Natural killer cell (primary cell): ENCODE measurements at regions not wholly inside any gene's neighbourhood (a gene's known extent, or its start where the extent isn't known, plus 50 kb on each side); places are given as distances from the start of the nearest gene placed in this dataset.

ENCODE experiments used
- ATAC-seq, 3 donors: fragments of 150-1000 bp in 2 of 3; fragments of 200-7000 bp in 1 of 3; cut with Tn5 transposase; 1 replicate in 1 of 3; 2 replicates in 2 of 3; pipeline ENCODE4 v1.10.0; 2021; ENCODE audit warnings: mild to moderate bottlenecking in 2 of 3, moderate library complexity in 2 of 3
- DNase-seq, 2 donors: peaks; one replicate each; pipeline versions ENCODE4 v3.0.0 to v3.0.0-alpha.2; 2013 to 2021; ENCODE audit warnings: mixed read lengths in 1 of 2
- H3K27ac ChIP-seq: one replicate; pipeline ENCODE4 v1.5.1; 2013; ENCODE audit warnings: mild to moderate bottlenecking, low read length
- H3K27me3 ChIP-seq: one replicate; pipeline ENCODE4 v1.6.1; 2013; ENCODE audit warnings: low read length; ENCODE audit not compliant: control insufficient read depth, insufficient read depth
- H3K36me3 ChIP-seq: one replicate; pipeline ENCODE4 v1.6.1; 2013; ENCODE audit warnings: low read length; ENCODE audit not compliant: control insufficient read depth, insufficient read depth
- H3K4me1 ChIP-seq: one replicate; pipeline ENCODE4 v1.6.1; 2013; ENCODE audit warnings: low read length; ENCODE audit not compliant: control insufficient read depth, insufficient read depth
- H3K4me3 ChIP-seq: one replicate; pipeline ENCODE4 v1.5.1; 2013; ENCODE audit warnings: low read length
- H3K9me3 ChIP-seq: one replicate; pipeline ENCODE4 v1.6.1; 2013; ENCODE audit warnings: low read length; ENCODE audit not compliant: control insufficient read depth, insufficient read depth
- H3K27ac Mint-ChIP-seq, 2 donors: one replicate each; pipeline ENCODE4 v1.8.0; 2022; ENCODE audit warnings: mild to moderate bottlenecking in 2 of 2, mixed read lengths in 2 of 2, moderate library complexity in 1 of 2
- H3K27me3 Mint-ChIP-seq, 2 donors: one replicate each; pipeline ENCODE4 v1.8.0; 2022; ENCODE audit warnings: low read depth in 2 of 2, mixed read lengths in 2 of 2
- H3K36me3 Mint-ChIP-seq: one replicate; pipeline ENCODE4 v1.8.0; 2022; ENCODE audit warnings: mixed read lengths
- H3K4me1 Mint-ChIP-seq, 2 donors: one replicate each; pipeline ENCODE4 v1.8.0; 2022; ENCODE audit warnings: mixed read lengths in 2 of 2
- H3K4me3 Mint-ChIP-seq: one replicate; pipeline ENCODE4 v1.8.0; 2022; ENCODE audit warnings: mild to moderate bottlenecking, moderate library complexity, mixed read lengths
- H3K9me3 Mint-ChIP-seq, 2 donors: one replicate each; pipeline ENCODE4 v1.8.0; 2022; ENCODE audit warnings: mixed read lengths in 2 of 2
- CTCF ChIP-seq: fragments of 200-600 bp; IDR thresholded peaks from one replicate; pipeline ENCODE4 v1.8.0; 2022; ENCODE audit warnings: antibody characterized with exemption
- WGBS: methylation state at CpG from one replicate; pipeline ENCODE4 v1.1.7; 2013; ENCODE audit warnings: missing lambda C conversion rate; ENCODE audit not compliant: insufficient coverage; 5-methylcytosine and 5-hydroxymethylcytosine counted together
- intact Hi-C: fragments of 100-400 bp; cut with micrococcal nuclease; formaldehyde crosslinking; loops from one replicate; pipeline ENCODE4 v1.14.2; 2022

- no peaks in the 10 kb centered on the region for H3K4me1 Mint-ChIP-seq
- peaks cover 23% of the 10 kb centered on the region for H3K9me3 ChIP-seq
- no peak overlapping the region for H3K27ac Mint-ChIP-seq
- H3K4me3 Mint-ChIP-seq = no peak overlapping the region
- peaks cover 29% of the 10 kb centered on the region for H3K36me3 Mint-ChIP-seq
- no peak for TF ChIP-seq CTCF
- peaks cover 20 to 31% of the 10 kb centered on the region in 2 donors for H3K27me3 Mint-ChIP-seq
- H3K27ac ChIP-seq = no peak overlapping the region
- DNase-seq (no peak), ATAC-seq (no peak)
- no peaks in the 10 kb centered on the region for H3K27me3 ChIP-seq
- WGBS = 69% methylated on average over 4 of the region's 4 CpGs
- no peak overlapping the region for H3K4me3 ChIP-seq
- intact Hi-C loops = no loop called here
- H3K9me3 Mint-ChIP-seq = peaks cover 2 to 3% of the 10 kb centered on the region in 2 donors
- no peaks in the 10 kb centered on the region for H3K36me3 ChIP-seq
- no peaks in the 10 kb centered on the region for H3K4me1 ChIP-seq
These were observed 157.0 kb upstream of the OLIG3 start for GRCh38 chr6:137651178-137651577.

- no peak overlapping the region for H3K4me3 ChIP-seq
- Mint-ChIP-seq H3K27ac (no peak overlapping the region), H3K4me3 (no peak overlapping the region), H3K9me3 (peaks cover 2 to 3% of the 10 kb centered on the region in 2 donors), H3K4me1 (no peaks in the 10 kb centered on the region), H3K36me3 (peaks cover 29% of the 10 kb centered on the region), H3K27me3 (peaks cover 16 to 25% of the 10 kb centered on the region in 2 donors)
- TF ChIP-seq CTCF = no peak
- H3K27ac ChIP-seq = no peak overlapping the region
- intact Hi-C loops = no loop called here
- WGBS = 98% methylated on average over 8 of the region's 9 CpGs
- H3K27me3 ChIP-seq = no peaks in the 10 kb centered on the region
- no peak for DNase-seq
- no peak for ATAC-seq
- peaks cover 27% of the 10 kb centered on the region for H3K9me3 ChIP-seq
- H3K4me1 ChIP-seq = no peaks in the 10 kb centered on the region
- H3K36me3 ChIP-seq = no peaks in the 10 kb centered on the region
These were observed 157.6 kb upstream of the OLIG3 start for GRCh38 chr6:137651591-137652335.

GRCh38 chr6:137652961-137653705, 158.9 kb upstream of the OLIG3 start:
- no peak overlapping the region for H3K27ac ChIP-seq
- intact Hi-C loops = no loop called here
- TF ChIP-seq CTCF = no peak
- H3K36me3 ChIP-seq = no peaks in the 10 kb centered on the region
- Mint-ChIP-seq H3K4me3 (no peak overlapping the region), H3K9me3 (peaks cover 2 to 3% of the 10 kb centered on the region in 2 donors), H3K27ac (no peak overlapping the region), H3K4me1 (no peaks in the 10 kb centered on the region), H3K36me3 (peaks cover 40% of the 10 kb centered on the region), H3K27me3 (peaks cover 14 to 20% of the 10 kb centered on the region in 2 donors)
- H3K4me1 ChIP-seq = no peaks in the 10 kb centered on the region
- H3K27me3 ChIP-seq = no peaks in the 10 kb centered on the region
- peaks cover 27% of the 10 kb centered on the region for H3K9me3 ChIP-seq
- ATAC-seq (no peak), DNase-seq (no peak)
- no peak overlapping the region for H3K4me3 ChIP-seq
- WGBS = 100% methylated on average over 3 of the region's 3 CpGs
